HepG2 (cell line): ENCODE measurements at regions not wholly inside any gene's neighbourhood (a gene's known extent, or its start where the extent isn't known, plus 50 kb on each side); places are given as distances from the start of the nearest gene placed in this dataset.

Experiments
- ATAC-seq: fragments of 200-7000 bp; cut with Tn5 transposase; 3 replicates; pipeline ENCODE4 v1.9.1; 2020; ENCODE audit warnings: mild to moderate bottlenecking, moderate library complexity
- BruUV-seq: library from RNA; stranded (reverse); fragments of 400-500 nt; replicated peaks from 2 replicates; lab custom pipeline; 2021; lab: Mats Ljungman, UMichigan
- CTCF ChIA-PET: fragments of 300-600 bp; formaldehyde crosslinking; extraction: SDS; loops from one replicate; lab custom pipeline; 2021; ENCODE audit warnings: low total read pairs, inconsistent platforms, low intra/inter-chr PET ratio; lab: Yijun Ruan, JAX
- POLR2A ChIA-PET: fragments of 350-600 bp; sonication (Branson Sonifier 250); formaldehyde crosslinking; loops from one replicate; lab custom pipeline; 2020; ENCODE audit warnings: antibody characterized with exemption, inconsistent platforms; lab: Yijun Ruan, JAX
- DNase-seq: peaks from one replicate; pipeline ENCODE4 v3.0.0-alpha.2; 2015; ENCODE audit warnings: low spot score
- FAIRE-seq: peaks from 3 replicates; lab custom pipeline; 2011; peaks lifted over from hg19 to GRCh38; lab: Jason Lieb, UNC
- H2AFZ ChIP-seq: one replicate; pipeline ENCODE4 v1.6.1; 2011; ENCODE audit warnings: low read length, inconsistent platforms
- H3K27ac ChIP-seq: fragments of 300-600 bp; 3 replicates; pipeline ENCODE4 v1.8.0; 2011; ENCODE audit warnings: mixed run types, mild to moderate bottlenecking, mixed read lengths, low read length, inconsistent platforms; ENCODE audit not compliant: insufficient read depth; ENCODE audit errors: extremely low read length
- H3K27me3 ChIP-seq, 2 experiments: fragments of 200-600 bp in 1 of 2; 2 replicates in 1 of 2; 3 replicates in 1 of 2; pipeline versions ENCODE4 v1.6.0 to v1.8.0; 2011; ENCODE audit warnings: low read length in 2 of 2, mild to moderate bottlenecking in 2 of 2, moderate library complexity in 2 of 2, inconsistent platforms in 1 of 2; ENCODE audit not compliant: insufficient read depth in 2 of 2, control insufficient read depth in 1 of 2
- H3K36me3 ChIP-seq, 2 experiments: fragments of 200-600 bp in 1 of 2; replicated peaks in 1 of 2; 2 replicates in 1 of 2; 3 replicates in 1 of 2; pipeline versions ENCODE4 v1.5.1 to v1.8.0; 2011; ENCODE audit warnings: low read length in 2 of 2, inconsistent platforms in 1 of 2; ENCODE audit not compliant: insufficient read depth in 2 of 2, control insufficient read depth in 1 of 2
- H3K4me1 ChIP-seq: 2 replicates; pipeline ENCODE4 v1.5.1; 2012; ENCODE audit warnings: low read length, inconsistent platforms; ENCODE audit not compliant: insufficient read depth
- H3K4me2 ChIP-seq: 2 replicates; pipeline ENCODE4 v1.6.0; 2011; ENCODE audit warnings: low read depth, low read length, inconsistent platforms
- H3K4me3 ChIP-seq, 3 experiments: fragments of 200-600 bp in 1 of 3; sonication (generic), shearing (Covaris generic) in 1 of 3; replicated peaks in 1 of 3; 2 replicates each; pipeline ENCODE4 v1.5.1; 2011 to 2016; ENCODE audit warnings: low read length in 3 of 3, inconsistent platforms in 2 of 3, low read depth in 2 of 3, mild to moderate bottlenecking in 2 of 3, control low read depth in 1 of 3, mixed read lengths in 1 of 3; ENCODE audit not compliant: insufficient read depth in 1 of 3
- H3K79me2 ChIP-seq: one replicate; pipeline ENCODE4 v1.6.1; 2011; ENCODE audit warnings: low read length, inconsistent platforms; ENCODE audit not compliant: insufficient read depth
- H3K9ac ChIP-seq: 2 replicates; pipeline ENCODE4 v1.6.0; 2011; ENCODE audit warnings: mild to moderate bottlenecking, low read depth, low read length, inconsistent platforms; ENCODE audit not compliant: insufficient read depth
- H3K9me3 ChIP-seq: 2 replicates; pipeline ENCODE4 v1.5.1; 2012; ENCODE audit warnings: mild to moderate bottlenecking, low read length
- H4K20me1 ChIP-seq: 2 replicates; pipeline ENCODE4 v1.6.0; 2011; ENCODE audit warnings: inconsistent platforms, mild to moderate bottlenecking, low read length, moderate library complexity; ENCODE audit not compliant: insufficient read depth
- HES4 ChIP-seq: sonication (generic); formaldehyde crosslinking; IDR thresholded peaks from 2 replicates; pipeline ENCODE4 v1.9.0; 2021; ENCODE audit warnings: mild to moderate bottlenecking, missing genetic modification reagents, borderline replicate concordance
- MED8 ChIP-seq: sonication (generic); formaldehyde crosslinking; IDR thresholded peaks from 2 replicates; pipeline ENCODE4 v1.8.1; 2023; ENCODE audit warnings: mild to moderate bottlenecking, missing genetic modification reagents; ENCODE audit not compliant: insufficient replicate concordance
- RARA ChIP-seq: IDR thresholded peaks from 2 replicates; pipeline ENCODE4 v1.6.1; 2016; ENCODE audit warnings: missing genetic modification reagents, missing compliant biosample characterization
- REXO4 ChIP-seq: sonication (generic); formaldehyde crosslinking; IDR thresholded peaks from 2 replicates; pipeline ENCODE4 v1.8.0; 2022; ENCODE audit warnings: missing genetic modification reagents, mild to moderate bottlenecking, borderline replicate concordance
- ZNF446 ChIP-seq: sonication (generic); formaldehyde crosslinking; IDR thresholded peaks from 2 replicates; pipeline ENCODE4 v1.5.0; 2020; ENCODE audit warnings: mild to moderate bottlenecking, missing genetic modification reagents
- ZNF687 ChIP-seq: sonication (generic); formaldehyde crosslinking; IDR thresholded peaks from 2 replicates; pipeline ENCODE4 v1.5.1; 2020; ENCODE audit warnings: mild to moderate bottlenecking, missing genetic modification reagents, moderate library complexity
- WGBS: methylation state at CpG from one replicate; pipeline ENCODE4 v1.1.6; 2017; ENCODE audit warnings: low lambda C conversion rate; 5-methylcytosine and 5-hydroxymethylcytosine counted together
- in situ Hi-C: cut with HindIII; loops from 2 replicates; pipeline ENCODE4 v1.10.0; 2017; ENCODE audit warnings: low pct_unique_long_range_greater_than_20kb; ENCODE audit not compliant: extremely low pct_ligation_motif_present
- intact Hi-C: fragments of 100-400 bp; cut with micrococcal nuclease; formaldehyde crosslinking; loops from one replicate; pipeline ENCODE4 v1.10.0; 2022; ENCODE audit not compliant: unreplicated experiment
- TF ChIP-seq, protein P1 (sequence below): sonication (generic); formaldehyde crosslinking; IDR thresholded peaks from 2 replicates; pipeline ENCODE4 v1.4.0; 2020; ENCODE audit warnings: missing genetic modification reagents
- TF ChIP-seq, protein P2 (sequence below): sonication (generic); formaldehyde crosslinking; IDR thresholded peaks from 2 replicates; pipeline ENCODE4 v1.4.0; 2020; ENCODE audit warnings: missing genetic modification reagents

GRCh38 chr1:164433818-164434170, 125.2 kb upstream of the PBX1 start:
- no TSS peak for BruUV-seq
- Histone ChIP-seq H3K36me3 (no peaks in the 10 kb centered on the region), H3K4me1 (no peaks in the 10 kb centered on the region), H3K9me3 (peaks cover 23% of the 10 kb centered on the region; the same call in 1 of the 2 replicates), H3K9ac (no peak overlapping the region), H3K4me2 (no peak overlapping the region), H3K27ac (no peak overlapping the region), H3K27me3 (no peaks in the 10 kb centered on the region), H2AFZ (no peak overlapping the region), H3K79me2 (no peaks in the 10 kb centered on the region), H3K4me3 (no peak overlapping the region), H4K20me1 (no peaks in the 10 kb centered on the region)
- DNase-seq (no peak), ATAC-seq (no peak), FAIRE-seq (no peak)
- in situ Hi-C loops (no loop called here), intact Hi-C loops (no loop called here)
- CTCF ChIA-PET = no interaction called here
- TF ChIP-seq, protein P1, sequence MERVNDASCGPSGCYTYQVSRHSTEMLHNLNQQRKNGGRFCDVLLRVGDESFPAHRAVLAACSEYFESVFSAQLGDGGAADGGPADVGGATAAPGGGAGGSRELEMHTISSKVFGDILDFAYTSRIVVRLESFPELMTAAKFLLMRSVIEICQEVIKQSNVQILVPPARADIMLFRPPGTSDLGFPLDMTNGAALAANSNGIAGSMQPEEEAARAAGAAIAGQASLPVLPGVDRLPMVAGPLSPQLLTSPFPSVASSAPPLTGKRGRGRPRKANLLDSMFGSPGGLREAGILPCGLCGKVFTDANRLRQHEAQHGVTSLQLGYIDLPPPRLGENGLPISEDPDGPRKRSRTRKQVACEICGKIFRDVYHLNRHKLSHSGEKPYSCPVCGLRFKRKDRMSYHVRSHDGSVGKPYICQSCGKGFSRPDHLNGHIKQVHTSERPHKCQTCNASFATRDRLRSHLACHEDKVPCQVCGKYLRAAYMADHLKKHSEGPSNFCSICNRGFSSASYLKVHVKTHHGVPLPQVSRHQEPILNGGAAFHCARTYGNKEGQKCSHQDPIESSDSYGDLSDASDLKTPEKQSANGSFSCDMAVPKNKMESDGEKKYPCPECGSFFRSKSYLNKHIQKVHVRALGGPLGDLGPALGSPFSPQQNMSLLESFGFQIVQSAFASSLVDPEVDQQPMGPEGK (CRISPR knock-in tag) = no peak
- TF ChIP-seq REXO4 (CRISPR knock-in tag) (no peak), ZNF687 (CRISPR knock-in tag) (no peak), RARA (no peak), HES4 (no peak), ZNF446 (no peak), MED8 (CRISPR knock-in tag) (no peak)
- TF ChIP-seq, protein P2, sequence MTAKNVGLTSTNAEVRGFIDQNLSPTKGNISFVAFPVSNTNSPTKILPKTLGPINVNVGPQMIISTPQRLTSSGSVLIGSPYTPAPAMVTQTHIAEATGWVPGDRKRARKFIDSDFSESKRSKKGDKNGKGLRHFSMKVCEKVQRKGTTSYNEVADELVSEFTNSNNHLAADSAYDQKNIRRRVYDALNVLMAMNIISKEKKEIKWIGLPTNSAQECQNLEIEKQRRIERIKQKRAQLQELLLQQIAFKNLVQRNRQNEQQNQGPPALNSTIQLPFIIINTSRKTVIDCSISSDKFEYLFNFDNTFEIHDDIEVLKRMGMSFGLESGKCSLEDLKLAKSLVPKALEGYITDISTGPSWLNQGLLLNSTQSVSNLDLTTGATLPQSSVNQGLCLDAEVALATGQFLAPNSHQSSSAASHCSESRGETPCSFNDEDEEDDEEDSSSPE (CRISPR knock-in tag) = no peak
- POLR2A ChIA-PET = no interaction called here
- 0% methylated on average over 1 of the region's 1 CpG for WGBS
